Hindlimb muscle (tissue), 1 donor: ENCODE measurements at regions not wholly inside any gene's neighbourhood (a gene's known extent, or its start where the extent isn't known, plus 50 kb on each side); places are given as distances from the start of the nearest gene placed in this dataset.

Source experiments
- DNase-seq: peaks from one replicate; pipeline ENCODE4 v3.0.0-alpha.2; 2013

GRCh38 chr1:191162762-191163161 is 685.1 kb upstream of the BRINP3 start:
- no peak for DNase-seq

GRCh38 chr1:191163621-191164020 is 686.0 kb upstream of the BRINP3 start:
- no peak for DNase-seq

- DNase-seq, result no peak
These were observed 696.6 kb upstream of the BRINP3 start for GRCh38 chr1:191174298-191174697.

GRCh38 chr1:191176131-191176530 is 698.5 kb upstream of the BRINP3 start:
- DNase-seq, result no peak

- no peak for DNase-seq
These were observed 729.0 kb upstream of the BRINP3 start for GRCh38 chr1:191206513-191207207.

- no peak for DNase-seq
These were observed 744.5 kb upstream of the BRINP3 start for GRCh38 chr1:191222206-191222605.

GRCh38 chr1:191240925-191241324 is 763.3 kb upstream of the BRINP3 start:
- no peak for DNase-seq

- DNase-seq, result no peak
These were observed 777.8 kb upstream of the BRINP3 start for GRCh38 chr1:191255354-191256054.

GRCh38 chr1:191256917-191257316 is 779.3 kb upstream of the BRINP3 start:
- DNase-seq, result no peak

- DNase-seq, result no peak
These were observed 782.4 kb upstream of the BRINP3 start for GRCh38 chr1:191260056-191260455.

GRCh38 chr1:191261111-191261510 is 783.4 kb upstream of the BRINP3 start:
- DNase-seq, result no peak

GRCh38 chr1:191279266-191279800 is 801.7 kb upstream of the BRINP3 start:
- no peak for DNase-seq

GRCh38 chr1:191284175-191284574 is 806.5 kb upstream of the BRINP3 start:
- DNase-seq, result no peak

- no peak for DNase-seq
These were observed 812.8 kb upstream of the BRINP3 start for GRCh38 chr1:191290441-191290840.

- DNase-seq, result no peak
These were observed 827.7 kb upstream of the BRINP3 start for GRCh38 chr1:191305370-191305769.

GRCh38 chr1:191306916-191307315 is 829.3 kb upstream of the BRINP3 start:
- DNase-seq, result no peak

- DNase-seq, result no peak
These were observed 838.2 kb upstream of the RGS18 start for GRCh38 chr1:191320062-191320461.

- no peak for DNase-seq
These were observed 830.4 kb upstream of the RGS18 start for GRCh38 chr1:191327868-191328267.

- DNase-seq, result no peak
These were observed 814.4 kb upstream of the RGS18 start for GRCh38 chr1:191343816-191344215.

- DNase-seq, result no peak
These were observed 811.9 kb upstream of the RGS18 start for GRCh38 chr1:191346381-191346780.

- no peak for DNase-seq
These were observed 809.9 kb upstream of the RGS18 start for GRCh38 chr1:191348328-191348727.

- DNase-seq, result no peak
These were observed 807.3 kb upstream of the RGS18 start for GRCh38 chr1:191350938-191351337.

- no peak for DNase-seq
These were observed 799.5 kb upstream of the RGS18 start for GRCh38 chr1:191358724-191359123.

GRCh38 chr1:191366686-191367085 is 791.6 kb upstream of the RGS18 start:
- DNase-seq, result no peak
